GM18519 (cell line): ENCODE measurements at regions not wholly inside any gene's neighbourhood (a gene's known extent, or its start where the extent isn't known, plus 50 kb on each side); places are given as distances from the start of the nearest gene placed in this dataset.
"Not testable (repeated sequence)": the region's sequence is repeated elsewhere in the genome, so short reads cannot be mapped to it uniquely, and the experiment has no call there.

ENCODE experiments used
- ATAC-seq: cut with Tn5 transposase; IDR thresholded peaks from one replicate; pipeline ENCODE4 v1.9.1; 2021; ENCODE audit warnings: mild to moderate bottlenecking, moderate library complexity; ENCODE audit not compliant: unreplicated experiment, low FRiP score

- no peak for ATAC-seq
Observed at GRCh38 chr4:60683973-60684372, 516.2 kb upstream of the ADGRL3 start.

GRCh38 chr4:60696062-60696461 is 504.1 kb upstream of the ADGRL3 start:
- ATAC-seq, result not testable (repeated sequence)

GRCh38 chr4:60709061-60709460 is 491.1 kb upstream of the ADGRL3 start:
- no peak for ATAC-seq

GRCh38 chr4:60718874-60719273 is 481.3 kb upstream of the ADGRL3 start:
- ATAC-seq, result no peak

- ATAC-seq, result no peak
Observed at GRCh38 chr4:60721685-60722084, 478.4 kb upstream of the ADGRL3 start.

GRCh38 chr4:60723796-60724195 is 476.3 kb upstream of the ADGRL3 start:
- ATAC-seq, result no peak

GRCh38 chr4:60724623-60725022 is 475.5 kb upstream of the ADGRL3 start:
- no peak for ATAC-seq

GRCh38 chr4:60726779-60727178 is 473.3 kb upstream of the ADGRL3 start:
- no peak for ATAC-seq

- no peak for ATAC-seq
Observed at GRCh38 chr4:60729194-60729593, 470.9 kb upstream of the ADGRL3 start.

- not testable (repeated sequence) for ATAC-seq
Observed at GRCh38 chr4:60729764-60730163, 470.4 kb upstream of the ADGRL3 start.

- no peak for ATAC-seq
Observed at GRCh38 chr4:60737858-60738257, 462.3 kb upstream of the ADGRL3 start.

- ATAC-seq, result no peak
Observed at GRCh38 chr4:60743654-60744053, 456.5 kb upstream of the ADGRL3 start.

GRCh38 chr4:60744767-60745166 is 455.4 kb upstream of the ADGRL3 start:
- no peak for ATAC-seq

GRCh38 chr4:60745800-60746571 is 454.1 kb upstream of the ADGRL3 start:
- ATAC-seq, result no peak

- no peak for ATAC-seq
Observed at GRCh38 chr4:60750962-60751361, 449.2 kb upstream of the ADGRL3 start.

GRCh38 chr4:60757986-60758680 is 442.0 kb upstream of the ADGRL3 start:
- no peak for ATAC-seq

GRCh38 chr4:60759518-60760245 is 440.4 kb upstream of the ADGRL3 start:
- no peak for ATAC-seq

GRCh38 chr4:60780874-60781273 is 419.3 kb upstream of the ADGRL3 start:
- ATAC-seq, result no peak

- no peak for ATAC-seq
Observed at GRCh38 chr4:60790608-60791007, 409.5 kb upstream of the ADGRL3 start.

GRCh38 chr4:60794372-60794771 is 405.8 kb upstream of the ADGRL3 start:
- no peak for ATAC-seq

- ATAC-seq, result no peak
Observed at GRCh38 chr4:60799214-60799613, 400.9 kb upstream of the ADGRL3 start.
